C1 segment of cervical spinal cord (tissue), 14 donors: ENCODE measurements at regions not wholly inside any gene's neighbourhood (a gene's known extent, or its start where the extent isn't known, plus 50 kb on each side); places are given as distances from the start of the nearest gene placed in this dataset.

Experiments used
- DNase-seq, 14 donors: peaks; one replicate each; lab custom pipeline; 2025; lab: John Stamatoyannopoulos, UW

DNA sequence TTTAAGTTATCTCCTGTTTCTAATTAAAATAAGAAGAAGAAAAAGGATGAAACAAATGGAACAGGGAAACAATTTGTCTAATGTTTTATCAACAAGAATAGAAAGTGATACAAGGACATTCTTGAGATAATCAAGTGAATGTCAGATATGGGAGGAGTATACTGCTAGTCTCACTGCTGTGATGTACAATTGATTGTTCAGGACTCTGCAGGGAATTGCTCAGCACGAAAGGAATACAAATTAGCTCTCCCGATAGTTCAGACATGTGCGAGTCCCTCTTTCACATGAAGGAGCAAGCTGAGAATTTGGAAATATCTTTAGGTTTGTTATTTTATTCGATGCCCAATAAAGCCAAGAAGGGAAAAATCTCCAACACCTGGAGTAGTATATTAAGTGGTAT is 57.3 kb upstream of the FSTL5 start:
- DNase-seq, result no peak
